ENCODE measurements at regions not wholly inside any gene's neighbourhood (a gene's known extent, or its start where the extent isn't known, plus 50 kb on each side); places are given as distances from the start of the nearest gene placed in this dataset.
"Not testable (repeated sequence)": the region's sequence is repeated elsewhere in the genome, so short reads cannot be mapped to it uniquely, and the experiment has no call there.

GRCh38 chr6:23828861-23829260 lies 297.2 kb upstream of the NRSN1 start:
- Histone ChIP-seq H3K27me3 (no peaks in the 10 kb centered on the region), H3K27ac (no peak overlapping the region), H3K4me3 (no peak overlapping the region), H3K9me3 (no peaks in the 10 kb centered on the region), H3K36me3 (no peaks in the 10 kb centered on the region), H3K4me1 (no peaks in the 10 kb centered on the region)
- no peak for TF ChIP-seq CTCF (IDR thresholded peaks at IDR 0.05)
- DNase-seq (ENCODE audit: low spot score), result no peak

- no peak for TF ChIP-seq CTCF (IDR thresholded peaks at IDR 0.05)
- Histone ChIP-seq H3K27me3 (no peaks in the 10 kb centered on the region), H3K9me3 (no peaks in the 10 kb centered on the region), H3K4me3 (no peak overlapping the region), H3K36me3 (no peaks in the 10 kb centered on the region), H3K27ac (no peak overlapping the region), H3K4me1 (no peaks in the 10 kb centered on the region)
- DNase-seq (ENCODE audit: low spot score), result no peak
These were observed 284.9 kb upstream of the NRSN1 start for GRCh38 chr6:23841116-23841515.

- Histone ChIP-seq H3K36me3 (no peaks in the 10 kb centered on the region), H3K27me3 (no peaks in the 10 kb centered on the region), H3K9me3 (no peaks in the 10 kb centered on the region), H3K4me3 (no peak overlapping the region), H3K4me1 (no peaks in the 10 kb centered on the region), H3K27ac (no peak overlapping the region)
- DNase-seq (ENCODE audit: low spot score), result no peak
- no peak for TF ChIP-seq CTCF (IDR thresholded peaks at IDR 0.05)
These were observed 283.3 kb upstream of the NRSN1 start for GRCh38 chr6:23842760-23843159.

- Histone ChIP-seq H3K36me3 (no peaks in the 10 kb centered on the region), H3K4me1 (no peaks in the 10 kb centered on the region), H3K4me3 (no peak overlapping the region), H3K9me3 (no peaks in the 10 kb centered on the region), H3K27me3 (no peaks in the 10 kb centered on the region), H3K27ac (no peak overlapping the region)
- no peak for DNase-seq (ENCODE audit: low spot score)
- TF ChIP-seq CTCF (IDR thresholded peaks at IDR 0.05), result no peak
These were observed 274.5 kb upstream of the NRSN1 start for GRCh38 chr6:23851522-23851921.

GRCh38 chr6:23853566-23854133 lies 272.4 kb upstream of the NRSN1 start:
- not testable (repeated sequence) for H3K4me1 ChIP-seq; H3K36me3 ChIP-seq; H3K27me3 ChIP-seq; H3K27ac ChIP-seq; H3K9me3 ChIP-seq; DNase-seq (ENCODE audit: low spot score); H3K4me3 ChIP-seq

GRCh38 chr6:23854154-23854553 lies 271.9 kb upstream of the NRSN1 start:
- H3K9me3 ChIP-seq; H3K36me3 ChIP-seq; H3K4me1 ChIP-seq; DNase-seq (ENCODE audit: low spot score); H3K4me3 ChIP-seq; H3K27ac ChIP-seq; H3K27me3 ChIP-seq: not testable (repeated sequence)

- no peak overlapping the region for H3K27ac ChIP-seq
- H3K27me3 ChIP-seq, result no peaks in the 10 kb centered on the region
- no peak overlapping the region for H3K4me3 ChIP-seq
- DNase-seq (ENCODE audit: low spot score), result no peak
- H3K9me3 ChIP-seq, result no peaks in the 10 kb centered on the region
- H3K36me3 ChIP-seq, result no peaks in the 10 kb centered on the region
- TF ChIP-seq CTCF (IDR thresholded peaks at IDR 0.05), result no peak
- H3K4me1 ChIP-seq, result no peaks in the 10 kb centered on the region
These were observed 270.4 kb upstream of the NRSN1 start for GRCh38 chr6:23855497-23856116.

Measured in right atrium auricular region (tissue), 2 donors.